GM23248 (cell line): ENCODE measurements at regions not wholly inside any gene's neighbourhood (a gene's known extent, or its start where the extent isn't known, plus 50 kb on each side); places are given as distances from the start of the nearest gene placed in this dataset.

Experiments
- EZH2 ChIP-seq: fragments of 200-600 bp; sonication (generic); IDR thresholded peaks from 2 replicates; pipeline ENCODE4 v1.6.1; 2018; ENCODE audit warnings: antibody characterized with exemption, mild to moderate bottlenecking; ENCODE audit not compliant: insufficient read depth, poor library complexity, severe bottlenecking
- EZH2phosphoT487 ChIP-seq: fragments of 200-600 bp; sonication (generic); IDR thresholded peaks from 2 replicates; pipeline ENCODE4 v1.6.1; 2018; ENCODE audit warnings: antibody characterized with exemption, moderate library complexity, mild to moderate bottlenecking, low read depth; ENCODE audit not compliant: insufficient read depth

- TF ChIP-seq EZH2 (no peak), EZH2phosphoT487 (no peak)
These were observed 92.6 kb downstream of the UNCX start for GRCh38 chr7:1325246-1325645.
